Large intestine (tissue), 3 donors: ENCODE measurements at regions not wholly inside any gene's neighbourhood (a gene's known extent, or its start where the extent isn't known, plus 50 kb on each side); places are given as distances from the start of the nearest gene placed in this dataset.

Experiments
- DNase-seq, 2 donors: peaks; one replicate each; pipeline versions ENCODE4 v3.0.0 to v3.0.0-alpha.2; 2013
- H3K27ac ChIP-seq: one replicate; pipeline ENCODE4 v1.5.1; 2013; ENCODE audit warnings: low read length
- H3K27me3 ChIP-seq: 2 replicates; pipeline ENCODE4 v1.6.1; 2013; ENCODE audit warnings: low read length; ENCODE audit not compliant: control insufficient read depth, insufficient read depth
- H3K36me3 ChIP-seq: 2 replicates; pipeline ENCODE4 v1.6.1; 2013; ENCODE audit warnings: low read length; ENCODE audit not compliant: control insufficient read depth, insufficient read depth
- H3K4me1 ChIP-seq: one replicate; pipeline ENCODE4 v1.6.1; 2013; ENCODE audit warnings: low read length; ENCODE audit not compliant: control insufficient read depth, insufficient read depth
- H3K4me3 ChIP-seq: one replicate; pipeline ENCODE4 v1.5.1; 2013; ENCODE audit warnings: low read length
- H3K9me3 ChIP-seq: one replicate; pipeline ENCODE4 v1.6.1; 2013; ENCODE audit warnings: mild to moderate bottlenecking, low read depth, low read length, moderate library complexity; ENCODE audit not compliant: control insufficient read depth
- WGBS: methylation state at CpG from one replicate; pipeline ENCODE4 v1.1.5; 2013; ENCODE audit warnings: low lambda C conversion rate; ENCODE audit not compliant: insufficient coverage; 5-methylcytosine and 5-hydroxymethylcytosine counted together

DNA sequence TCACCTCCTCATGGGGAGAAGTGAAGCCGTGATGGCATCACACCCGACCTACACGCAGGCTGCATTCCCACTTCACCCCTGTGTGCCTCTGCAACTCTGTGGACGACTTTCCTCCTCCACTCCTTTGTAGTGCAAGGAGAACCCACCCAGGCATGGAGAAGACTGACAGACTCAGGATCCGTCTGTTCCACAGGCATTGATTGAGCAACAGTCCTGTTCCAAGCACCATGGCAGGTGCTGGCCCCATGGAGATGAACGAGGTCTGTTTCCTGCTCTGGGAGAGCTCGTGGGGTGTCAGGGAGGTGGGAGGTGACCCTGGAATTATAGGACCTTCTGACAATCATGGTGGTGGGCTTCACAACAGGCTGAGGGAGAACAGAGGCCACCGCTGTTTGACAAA lies 284.7 kb upstream of the HDAC4 start:
- Histone ChIP-seq H3K27ac (no peak overlapping the region), H3K27me3 (peaks cover 4% of the 10 kb centered on the region), H3K4me3 (no peak overlapping the region), H3K36me3 (no peaks in the 10 kb centered on the region), H3K4me1 (no peaks in the 10 kb centered on the region), H3K9me3 (no peaks in the 10 kb centered on the region)
- no peak for DNase-seq
- WGBS, result no CpG with 5 or more reads among the region's 8 CpGs

DNA sequence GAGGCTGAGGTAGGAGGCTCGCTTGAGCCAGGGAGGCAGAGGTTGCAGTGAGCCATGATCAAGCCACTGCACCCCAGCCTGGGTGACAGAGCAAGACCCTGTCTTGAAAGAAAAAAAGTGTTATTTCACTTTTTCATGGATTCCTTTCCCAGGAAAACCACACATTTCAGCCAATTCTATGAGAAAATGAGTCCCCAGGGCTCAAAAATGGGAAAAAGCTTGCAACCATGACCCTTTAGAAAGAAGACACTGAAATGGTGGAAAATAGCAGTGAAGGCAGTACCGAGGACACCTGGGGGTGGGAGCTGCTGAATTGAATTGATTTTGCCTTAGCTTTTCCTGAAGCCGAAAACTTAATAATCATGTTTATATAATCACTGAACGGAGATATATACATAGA lies 284.2 kb upstream of the HDAC4 start:
- H3K4me1 ChIP-seq, result no peaks in the 10 kb centered on the region
- H3K36me3 ChIP-seq, result no peaks in the 10 kb centered on the region
- no peak overlapping the region for H3K4me3 ChIP-seq
- no peak overlapping the region for H3K27ac ChIP-seq
- no peak for DNase-seq
- H3K9me3 ChIP-seq, result no peaks in the 10 kb centered on the region
- H3K27me3 ChIP-seq, result peaks cover 4% of the 10 kb centered on the region
- WGBS, result no CpG with 5 or more reads among the region's 4 CpGs

DNA sequence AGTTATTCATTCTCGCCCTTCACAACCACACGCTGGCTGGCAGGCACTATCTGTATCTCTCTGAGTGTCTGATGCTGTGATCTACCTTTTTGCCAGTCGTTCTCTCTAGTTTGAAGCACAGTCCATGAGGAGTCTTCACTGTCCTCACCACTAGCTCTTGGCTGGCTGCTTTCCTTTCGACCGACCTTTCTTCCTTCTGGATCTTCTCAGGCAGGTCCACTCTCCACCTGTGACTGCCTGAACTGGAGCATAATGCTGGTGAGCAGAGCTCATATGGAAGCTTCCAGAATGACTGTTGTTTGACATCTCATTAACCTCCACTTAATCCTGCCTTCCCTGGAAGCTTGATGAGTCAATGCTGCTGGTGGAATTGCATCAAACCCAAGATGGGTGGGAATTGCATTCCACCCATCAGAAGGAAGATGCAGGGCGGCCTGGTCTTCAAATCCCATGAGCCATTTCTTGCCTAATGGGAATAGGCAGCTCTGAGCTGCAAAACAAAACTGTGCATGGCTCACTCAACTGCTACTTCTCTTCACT lies 283.5 kb upstream of the HDAC4 start:
- WGBS, result no CpG with 5 or more reads among the region's 6 CpGs
- H3K27ac ChIP-seq, result no peak overlapping the region
- no peaks in the 10 kb centered on the region for H3K36me3 ChIP-seq
- H3K27me3 ChIP-seq, result peaks cover 4% of the 10 kb centered on the region
- H3K4me1 ChIP-seq, result no peaks in the 10 kb centered on the region
- no peaks in the 10 kb centered on the region for H3K9me3 ChIP-seq
- DNase-seq, result no peak
- no peak overlapping the region for H3K4me3 ChIP-seq

DNA sequence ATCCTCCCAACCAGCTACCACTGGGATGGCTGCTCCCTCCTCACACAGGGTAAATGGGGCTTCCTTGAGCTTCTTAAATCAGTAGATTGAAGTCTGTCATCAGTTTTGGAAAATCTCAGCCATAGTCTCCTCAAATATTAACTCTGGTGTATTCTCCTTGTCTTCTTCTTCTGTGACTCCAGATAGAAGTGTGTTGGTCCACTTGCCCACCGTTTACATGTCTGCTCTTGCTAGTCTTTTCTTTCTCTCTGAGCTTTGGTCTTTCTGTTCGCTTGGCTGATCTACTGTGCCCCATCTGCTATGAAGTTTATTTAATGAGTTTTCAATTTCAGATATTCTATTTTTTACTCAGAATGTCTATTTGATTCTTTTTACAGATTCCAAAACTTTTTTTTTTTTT lies 281.7 kb upstream of the HDAC4 start:
- Histone ChIP-seq H3K4me1 (no peaks in the 10 kb centered on the region), H3K36me3 (no peaks in the 10 kb centered on the region), H3K27me3 (no peaks in the 10 kb centered on the region), H3K9me3 (no peaks in the 10 kb centered on the region), H3K4me3 (no peak overlapping the region), H3K27ac (no peak overlapping the region)
- DNase-seq, result no peak
- WGBS, result 100% methylated on average over 1 of the region's 2 CpGs

DNA sequence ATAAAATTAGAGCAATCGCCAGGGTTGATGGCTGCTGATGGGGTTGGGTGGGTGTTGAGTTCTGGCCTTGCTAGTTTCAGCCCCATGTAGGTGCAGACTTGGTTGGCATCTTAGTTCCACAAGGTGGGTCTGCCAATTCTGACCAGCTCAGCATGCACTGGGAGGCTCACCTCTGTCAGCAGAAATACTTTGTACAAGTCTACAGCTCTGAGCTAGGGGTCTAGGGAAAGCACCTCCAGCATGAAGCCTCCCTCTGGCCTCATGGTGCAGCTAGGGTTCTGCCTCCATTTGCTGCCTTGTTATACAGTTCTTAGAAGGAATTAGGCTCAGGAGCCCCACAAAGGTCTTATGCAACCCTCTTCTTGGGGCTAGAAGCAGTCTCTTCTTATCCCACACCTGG lies 278.9 kb upstream of the HDAC4 start:
- no peaks in the 10 kb centered on the region for H3K36me3 ChIP-seq
- no peaks in the 10 kb centered on the region for H3K27me3 ChIP-seq
- no peak overlapping the region for H3K27ac ChIP-seq
- H3K9me3 ChIP-seq, result no peaks in the 10 kb centered on the region
- no CpG with 5 or more reads among the region's 1 CpG for WGBS
- no peaks in the 10 kb centered on the region for H3K4me1 ChIP-seq
- no peak overlapping the region for H3K4me3 ChIP-seq
- no peak for DNase-seq

DNA sequence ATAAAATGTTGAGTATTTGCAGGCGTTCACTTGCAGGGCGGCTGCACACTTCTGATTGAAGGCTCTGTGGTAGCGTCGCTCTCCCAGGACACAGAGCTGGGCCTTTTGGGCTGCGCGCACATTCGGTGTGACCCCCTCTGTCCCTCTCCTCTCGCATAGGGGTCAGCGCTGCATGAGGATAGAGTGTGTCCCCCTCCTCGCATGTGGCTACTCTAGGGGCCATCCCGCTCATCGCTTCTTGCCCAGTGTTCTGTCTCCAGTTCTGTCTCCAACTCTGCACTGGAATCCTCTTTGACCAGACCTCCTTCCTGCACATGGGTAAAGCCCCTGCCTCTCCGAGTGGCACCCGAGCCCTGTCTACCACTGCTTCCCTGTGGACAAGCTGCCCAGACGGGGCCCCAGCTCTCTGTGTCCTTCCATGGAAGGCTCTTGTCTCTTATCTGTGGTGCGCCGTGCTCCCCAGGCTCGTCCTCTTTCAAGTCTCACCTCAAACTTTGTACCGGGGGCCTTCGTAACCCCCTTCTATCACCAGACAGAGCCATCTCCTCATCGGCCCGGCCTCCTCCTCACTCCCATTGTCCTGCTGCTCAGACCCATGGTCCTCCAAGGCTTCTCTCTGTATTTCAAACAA lies 278.0 kb upstream of the HDAC4 start:
- Histone ChIP-seq H3K4me3 (no peak overlapping the region), H3K9me3 (no peaks in the 10 kb centered on the region), H3K4me1 (no peaks in the 10 kb centered on the region), H3K27ac (no peak overlapping the region), H3K27me3 (no peaks in the 10 kb centered on the region), H3K36me3 (no peaks in the 10 kb centered on the region)
- no peak for DNase-seq
- WGBS, result 40% methylated on average over 1 of the region's 22 CpGs

DNA sequence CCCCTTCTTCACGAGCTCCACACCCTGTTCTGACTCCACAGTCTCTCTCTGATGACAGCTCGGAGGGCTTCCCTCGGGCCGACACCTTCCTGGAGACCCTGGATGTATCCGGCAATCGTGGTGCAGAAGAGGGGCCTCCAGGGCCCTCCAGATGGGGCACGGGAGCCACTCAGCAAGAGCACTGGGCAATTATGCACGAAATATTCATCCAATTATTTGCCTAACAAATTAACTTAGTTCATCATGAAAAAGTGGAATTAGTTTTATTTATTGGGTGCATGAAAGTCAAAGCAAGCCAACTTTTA lies 277.3 kb upstream of the HDAC4 start:
- Histone ChIP-seq H3K4me3 (no peak overlapping the region), H3K36me3 (no peaks in the 10 kb centered on the region), H3K9me3 (no peaks in the 10 kb centered on the region), H3K4me1 (no peaks in the 10 kb centered on the region), H3K27me3 (no peaks in the 10 kb centered on the region), H3K27ac (no peak overlapping the region)
- no peak for DNase-seq
- no CpG with 5 or more reads among the region's 8 CpGs for WGBS

DNA sequence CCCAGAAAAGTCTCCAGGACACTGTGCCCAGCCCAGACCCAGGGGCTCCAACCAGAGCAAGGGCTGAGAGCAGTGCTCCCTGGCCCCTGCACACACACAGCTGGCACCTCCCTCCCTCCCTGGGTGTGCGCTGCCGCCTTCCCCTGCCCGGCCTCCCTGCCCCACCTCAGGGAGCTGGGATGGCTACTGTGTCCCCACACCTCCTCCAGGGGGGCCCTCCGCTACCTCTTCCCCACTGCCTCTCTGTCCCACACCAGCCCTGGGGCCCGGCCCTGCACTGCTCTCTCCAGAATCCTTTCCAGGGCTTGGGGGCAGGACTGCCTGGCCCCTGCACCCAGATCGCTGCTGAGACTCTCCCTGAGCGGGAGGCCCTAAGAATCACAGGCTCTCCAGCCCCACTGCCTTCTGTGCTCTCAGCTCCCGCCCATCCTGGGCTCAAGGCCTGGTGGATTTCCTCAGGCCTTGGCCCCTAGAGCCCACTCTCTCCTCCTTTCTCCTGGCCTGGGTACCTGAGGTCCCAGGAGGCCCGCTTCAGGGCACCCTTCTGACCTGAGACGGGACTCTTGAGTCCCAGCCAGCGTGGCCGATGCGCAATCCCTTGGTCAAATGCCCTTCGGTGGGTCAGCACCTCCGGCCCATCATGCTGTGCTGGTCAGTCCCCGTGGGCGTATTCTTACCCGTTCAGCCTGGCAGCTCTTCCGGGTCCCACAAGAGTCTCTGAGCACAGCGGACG lies 276.8 kb upstream of the HDAC4 start:
- no peaks in the 10 kb centered on the region for H3K9me3 ChIP-seq
- H3K36me3 ChIP-seq, result no peaks in the 10 kb centered on the region
- no peak for DNase-seq
- WGBS, result no CpG with 5 or more reads among the region's 21 CpGs
- H3K27me3 ChIP-seq, result no peaks in the 10 kb centered on the region
- no peak overlapping the region for H3K27ac ChIP-seq
- H3K4me1 ChIP-seq, result no peaks in the 10 kb centered on the region
- H3K4me3 ChIP-seq, result no peak overlapping the region

DNA sequence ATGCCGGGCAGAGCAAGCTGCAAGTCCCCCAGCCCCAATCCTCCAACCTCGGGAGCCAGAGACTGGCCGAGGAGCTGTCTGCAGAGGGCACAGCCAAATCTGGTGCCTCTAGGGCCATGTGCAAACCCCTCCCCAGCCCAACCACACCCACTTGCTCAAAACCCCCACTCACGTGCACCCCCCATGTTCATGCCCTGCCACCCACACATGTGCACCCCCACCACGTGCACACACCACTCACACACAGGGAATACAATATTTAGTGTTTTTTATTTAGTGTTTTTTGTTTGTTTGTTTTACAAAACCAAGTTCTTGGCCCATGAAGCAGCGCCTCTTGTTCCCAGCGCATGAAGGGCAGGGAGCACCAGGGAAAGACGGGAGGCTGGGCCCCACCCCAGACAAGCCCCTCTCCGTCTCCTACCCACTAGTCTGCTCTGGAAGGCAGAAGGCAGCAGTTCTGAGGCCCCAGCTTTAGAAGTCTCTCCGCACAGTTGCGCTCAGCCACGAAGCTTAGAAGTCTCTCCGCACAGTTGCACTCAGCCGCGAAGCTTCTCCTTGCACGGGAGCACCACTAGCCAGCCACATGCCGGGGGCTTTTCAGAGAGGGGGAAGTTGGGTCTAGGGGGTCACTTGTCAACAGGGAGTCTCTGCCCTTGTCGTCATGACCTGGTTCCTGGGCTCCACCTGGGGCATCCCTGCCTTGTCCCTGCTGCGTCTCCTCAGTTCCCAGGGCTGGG lies 276.1 kb upstream of the HDAC4 start:
- no peaks in the 10 kb centered on the region for H3K36me3 ChIP-seq
- no peaks in the 10 kb centered on the region for H3K9me3 ChIP-seq
- no peak overlapping the region for H3K27ac ChIP-seq
- no peaks in the 10 kb centered on the region for H3K27me3 ChIP-seq
- no peaks in the 10 kb centered on the region for H3K4me1 ChIP-seq
- DNase-seq, result no peak
- H3K4me3 ChIP-seq, result no peak overlapping the region
- WGBS, result 40% methylated on average over 1 of the region's 19 CpGs

DNA sequence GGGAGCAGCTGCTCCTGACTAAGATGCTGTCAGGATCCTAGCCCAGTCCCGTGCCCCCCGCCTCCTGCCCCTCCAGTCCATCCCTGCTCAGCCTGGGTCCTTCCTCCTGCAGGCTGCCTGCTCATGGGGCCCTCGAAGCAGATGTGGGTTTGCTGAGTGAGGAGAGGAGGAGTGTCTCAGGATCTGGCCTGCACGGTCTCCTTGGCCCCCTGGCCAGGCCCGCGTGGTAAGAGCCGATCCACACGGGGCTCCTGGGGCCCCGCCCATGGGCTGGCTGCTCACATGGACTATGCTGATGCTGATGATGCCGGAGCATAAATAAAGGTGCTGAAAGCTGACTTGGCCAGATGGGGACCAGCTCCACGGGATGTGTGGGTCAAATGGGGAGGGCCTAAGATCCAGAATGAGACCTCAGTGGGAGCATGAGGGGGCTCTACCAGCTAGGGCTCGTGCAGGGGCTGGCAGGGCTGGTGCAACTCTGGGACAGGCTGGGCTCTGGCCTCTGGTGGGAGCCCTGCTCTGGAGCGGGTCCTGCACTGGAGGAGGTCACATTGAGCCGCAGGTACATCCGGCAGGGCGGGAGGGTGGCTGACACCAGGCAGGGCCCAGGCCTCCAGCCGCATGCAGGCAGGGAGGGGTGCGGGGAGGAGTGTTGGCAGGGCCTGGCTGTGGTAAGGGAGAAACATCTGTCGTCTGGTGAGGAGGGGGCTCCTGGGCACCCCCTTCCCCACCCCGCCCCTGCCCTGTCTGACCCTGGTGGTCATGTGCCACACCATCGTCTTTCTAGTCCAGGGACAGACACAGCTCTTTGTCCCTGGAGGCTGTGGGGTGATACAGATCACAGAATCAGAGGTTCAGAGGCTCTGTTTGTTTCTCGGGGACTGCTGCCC lies 275.3 kb upstream of the HDAC4 start:
- Histone ChIP-seq H3K36me3 (no peaks in the 10 kb centered on the region), H3K4me3 (no peak overlapping the region), H3K9me3 (no peaks in the 10 kb centered on the region), H3K27ac (no peak overlapping the region), H3K27me3 (no peaks in the 10 kb centered on the region), H3K4me1 (no peaks in the 10 kb centered on the region)
- WGBS, result no CpG with 5 or more reads among the region's 22 CpGs
- no peak for DNase-seq
